Upper lobe of left lung (tissue), 4 donors: ENCODE measurements at regions not wholly inside any gene's neighbourhood (a gene's known extent, or its start where the extent isn't known, plus 50 kb on each side); places are given as distances from the start of the nearest gene placed in this dataset.

Source experiments
- CTCF ChIP-seq, 6 experiments: fragments of 450-650 bp in 4 of 6; fragments of 200-600 bp in 2 of 6; sonication (generic) in 2 of 6; IDR thresholded peaks; one replicate each; pipeline ENCODE4 v1.5.1; 2016 to 2019; ENCODE audit warnings: antibody characterized with exemption in 6 of 6
- POLR2AphosphoS5 ChIP-seq, 2 donors: sonication (generic); formaldehyde crosslinking; IDR thresholded peaks; one replicate each; pipeline ENCODE4 v1.5.1; 2017; ENCODE audit warnings: antibody characterized with exemption in 2 of 2

GRCh38 chr9:23493219-23493618 is 332.8 kb downstream of the ELAVL2 start:
- no peak for TF ChIP-seq CTCF (IDR thresholded peaks at IDR 0.05)
- no peak for TF ChIP-seq POLR2AphosphoS5 (IDR thresholded peaks at IDR 0.05)
